Activated CD4-positive, alpha-beta T cell treated with anti-CD3 and anti-CD28 coated beads, Interleukin-2, amount 10 ng/mL, durations not matched to agents 7 days and 5 days (primary cell): ENCODE measurements at regions not wholly inside any gene's neighbourhood (a gene's known extent, or its start where the extent isn't known, plus 50 kb on each side); places are given as distances from the start of the nearest gene placed in this dataset.

Experiments used
- CTCF ChIA-PET: fragments of 350-600 bp; sonication (Branson Sonifier 250); formaldehyde crosslinking; loops from one replicate; lab custom pipeline; 2021; ENCODE audit warnings: antibody characterized with exemption; lab: Charles Lee
- POLR2A ChIA-PET: fragments of 350-600 bp; sonication (Branson Sonifier 250); formaldehyde crosslinking; loops from one replicate; lab custom pipeline; 2021; ENCODE audit warnings: antibody characterized with exemption; lab: Charles Lee
- DNase-seq: peaks from one replicate; pipeline ENCODE4 v3.0.0-alpha.2; 2020
- H3K27ac Mint-ChIP-seq: one replicate; pipeline ENCODE4 v1.8.0; 2021; ENCODE audit warnings: mild to moderate bottlenecking, moderate library complexity, mixed read lengths
- H3K27me3 Mint-ChIP-seq: one replicate; pipeline ENCODE4 v1.8.0; 2021; ENCODE audit warnings: mixed read lengths
- H3K36me3 Mint-ChIP-seq: one replicate; pipeline ENCODE4 v1.8.0; 2021; ENCODE audit warnings: low read depth, mixed read lengths
- H3K4me1 Mint-ChIP-seq: one replicate; pipeline ENCODE4 v1.8.0; 2021; ENCODE audit warnings: mixed read lengths
- H3K4me3 Mint-ChIP-seq: one replicate; pipeline ENCODE4 v1.8.0; 2021; ENCODE audit warnings: mild to moderate bottlenecking, moderate library complexity, mixed read lengths
- H3K9me3 Mint-ChIP-seq: one replicate; pipeline ENCODE4 v1.8.0; 2021; ENCODE audit warnings: mixed read lengths

DNA sequence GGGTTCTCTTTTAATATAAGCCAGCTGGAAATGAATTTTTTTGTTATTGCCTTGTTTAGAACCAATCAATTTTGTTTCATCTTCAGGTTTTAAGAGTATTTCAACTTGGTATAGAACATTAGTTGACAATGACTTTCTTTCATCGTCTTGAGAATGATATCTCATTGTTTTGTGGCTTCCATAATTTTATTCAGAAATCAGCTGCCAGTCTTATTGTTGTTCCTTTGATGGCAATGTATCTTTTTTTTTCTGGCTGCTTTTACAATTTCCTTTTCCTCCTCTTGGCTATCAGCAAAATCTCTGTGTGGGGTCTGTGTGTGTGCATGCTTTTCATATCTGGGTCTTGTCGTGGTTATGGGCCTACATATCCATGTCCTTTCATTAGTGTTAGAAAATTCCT lies 1536.4 kb upstream of the TENM3 start:
- CTCF ChIA-PET: interaction anchor here (0.6 kb wide), 1 partner anchor 1696 kb away, joined by 3 read pairs; no protein-coding TSS in a partner anchor
- H3K27me3 Mint-ChIP-seq: no peaks in the 10 kb centered on the region
- no peaks in the 10 kb centered on the region for H3K36me3 Mint-ChIP-seq
- H3K4me1 Mint-ChIP-seq: no peaks in the 10 kb centered on the region
- H3K27ac Mint-ChIP-seq: no peak overlapping the region
- POLR2A ChIA-PET: no interaction called here
- H3K4me3 Mint-ChIP-seq: no peak overlapping the region
- no peak for DNase-seq
- H3K9me3 Mint-ChIP-seq: peaks cover 11% of the 10 kb centered on the region

DNA sequence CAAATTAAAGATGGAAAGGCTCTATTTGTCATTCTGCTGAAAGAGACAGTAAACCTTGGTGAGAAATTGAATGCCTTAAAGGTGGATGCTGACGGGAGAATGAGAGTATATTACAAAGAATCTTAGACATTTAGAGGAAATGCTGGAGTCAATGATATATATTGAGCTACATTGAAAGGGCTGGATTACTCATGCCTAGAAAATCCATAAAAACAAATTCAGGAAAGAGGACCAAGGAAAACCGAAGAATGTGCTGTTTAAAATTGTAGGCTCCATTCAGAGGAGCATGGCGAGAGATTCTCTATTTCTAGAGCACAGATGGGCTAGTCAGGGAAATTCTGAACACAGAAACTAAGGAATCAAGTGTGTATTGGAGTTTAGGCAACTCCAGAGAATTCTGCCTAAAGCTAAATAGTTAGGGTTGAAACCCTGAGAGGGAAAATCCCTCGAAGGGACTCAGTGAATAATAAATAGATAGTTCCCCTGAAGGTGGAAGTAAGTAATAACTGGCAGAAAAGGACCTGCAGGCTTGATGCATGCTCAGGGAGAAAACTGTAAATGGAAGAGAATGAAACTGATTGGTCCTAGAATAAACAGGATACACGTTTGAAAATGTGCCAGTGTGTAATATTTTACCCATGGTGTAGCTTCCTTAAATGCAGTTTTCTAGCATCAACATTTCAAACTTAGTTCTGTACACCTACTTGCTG lies 1532.4 kb upstream of the TENM3 start:
- H3K4me1 Mint-ChIP-seq: no peaks in the 10 kb centered on the region
- H3K36me3 Mint-ChIP-seq: no peaks in the 10 kb centered on the region
- no peak overlapping the region for H3K27ac Mint-ChIP-seq
- H3K9me3 Mint-ChIP-seq: peaks cover 11% of the 10 kb centered on the region
- ChIA-PET POLR2A (no interaction called here), CTCF (no interaction called here)
- no peak for DNase-seq
- no peak overlapping the region for H3K4me3 Mint-ChIP-seq
- no peaks in the 10 kb centered on the region for H3K27me3 Mint-ChIP-seq

DNA sequence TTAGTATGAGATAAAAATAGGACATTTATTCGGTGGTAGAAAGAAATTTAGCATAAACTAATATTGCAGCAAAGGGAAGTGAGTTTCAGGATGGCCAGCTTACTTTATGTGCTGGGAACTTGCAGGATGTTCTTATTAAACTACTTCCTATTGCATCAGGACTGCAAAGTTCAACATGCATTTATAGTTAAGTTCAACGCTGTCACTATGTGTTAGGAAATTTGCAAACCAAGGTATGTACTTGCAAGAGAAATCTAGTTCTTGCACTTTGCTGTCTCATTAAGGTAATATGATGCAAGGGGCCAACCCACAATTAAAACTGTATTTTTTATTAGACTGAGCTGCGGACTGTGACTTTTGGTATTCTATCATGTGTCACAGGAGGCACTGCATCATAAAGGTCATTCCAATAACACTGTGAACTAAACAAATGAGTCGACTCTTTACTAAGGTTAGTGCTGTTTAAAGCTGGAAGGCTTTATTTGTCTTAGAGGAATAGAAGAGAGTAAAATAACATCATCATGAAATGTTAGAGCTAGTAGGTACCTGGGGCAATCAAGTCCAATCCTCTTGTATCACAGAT lies 1525.7 kb upstream of the TENM3 start:
- Mint-ChIP-seq H3K27ac (no peak overlapping the region), H3K4me1 (no peaks in the 10 kb centered on the region), H3K36me3 (no peaks in the 10 kb centered on the region), H3K4me3 (no peak overlapping the region), H3K9me3 (peaks cover 4% of the 10 kb centered on the region), H3K27me3 (no peaks in the 10 kb centered on the region)
- ChIA-PET CTCF (no interaction called here), POLR2A (no interaction called here)
- DNase-seq: no peak

DNA sequence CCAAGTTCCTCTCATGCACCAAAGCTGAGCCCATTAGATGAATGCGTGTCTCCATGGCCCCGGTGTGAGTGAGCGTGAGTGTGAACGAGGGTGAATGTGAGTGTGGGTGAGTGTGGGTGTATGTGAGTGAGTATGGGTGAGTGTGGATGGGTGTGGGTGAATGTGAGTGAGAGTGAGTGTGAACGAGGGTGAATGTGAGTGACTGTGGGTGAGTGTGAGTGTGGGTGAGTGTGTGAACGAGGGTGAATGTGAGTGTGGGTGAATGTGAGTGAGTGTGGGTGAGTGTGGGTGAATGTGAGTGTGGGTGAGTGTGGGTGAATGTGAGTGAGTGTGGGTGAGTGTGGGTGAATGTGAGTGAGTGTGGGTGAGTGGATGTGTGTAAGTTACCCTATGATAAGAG lies 1521.8 kb upstream of the TENM3 start:
- H3K27ac Mint-ChIP-seq: no peak overlapping the region
- no peaks in the 10 kb centered on the region for H3K27me3 Mint-ChIP-seq
- H3K36me3 Mint-ChIP-seq: no peaks in the 10 kb centered on the region
- CTCF ChIA-PET: no interaction called here
- H3K4me1 Mint-ChIP-seq: no peaks in the 10 kb centered on the region
- H3K4me3 Mint-ChIP-seq: no peak overlapping the region
- no peak for DNase-seq
- peaks cover 6% of the 10 kb centered on the region for H3K9me3 Mint-ChIP-seq
- POLR2A ChIA-PET: no interaction called here

DNA sequence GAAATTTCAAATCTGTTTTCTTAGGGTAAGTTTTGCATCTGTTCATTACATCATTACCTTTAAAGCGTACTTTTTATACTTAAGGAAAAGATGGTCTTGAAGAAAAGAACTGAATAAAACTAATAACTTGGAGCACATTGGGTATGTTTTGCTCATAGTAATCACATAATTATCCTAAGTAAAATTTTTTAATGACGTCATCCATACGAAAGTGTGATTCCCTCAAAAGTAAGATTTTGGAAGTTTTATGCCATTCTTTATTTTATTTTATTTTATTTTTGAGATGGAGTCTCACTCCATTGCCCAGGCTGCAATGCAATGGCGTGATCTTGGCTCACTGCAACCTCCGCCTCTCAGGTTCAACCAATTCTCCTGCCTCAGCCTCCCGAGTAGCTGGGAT lies 1516.6 kb upstream of the TENM3 start:
- H3K27me3 Mint-ChIP-seq: no peaks in the 10 kb centered on the region
- ChIA-PET POLR2A (no interaction called here), CTCF (no interaction called here)
- H3K4me3 Mint-ChIP-seq: no peak overlapping the region
- H3K36me3 Mint-ChIP-seq: no peaks in the 10 kb centered on the region
- no peaks in the 10 kb centered on the region for H3K4me1 Mint-ChIP-seq
- no peak overlapping the region for H3K27ac Mint-ChIP-seq
- DNase-seq: no peak
- peaks cover 4% of the 10 kb centered on the region for H3K9me3 Mint-ChIP-seq

DNA sequence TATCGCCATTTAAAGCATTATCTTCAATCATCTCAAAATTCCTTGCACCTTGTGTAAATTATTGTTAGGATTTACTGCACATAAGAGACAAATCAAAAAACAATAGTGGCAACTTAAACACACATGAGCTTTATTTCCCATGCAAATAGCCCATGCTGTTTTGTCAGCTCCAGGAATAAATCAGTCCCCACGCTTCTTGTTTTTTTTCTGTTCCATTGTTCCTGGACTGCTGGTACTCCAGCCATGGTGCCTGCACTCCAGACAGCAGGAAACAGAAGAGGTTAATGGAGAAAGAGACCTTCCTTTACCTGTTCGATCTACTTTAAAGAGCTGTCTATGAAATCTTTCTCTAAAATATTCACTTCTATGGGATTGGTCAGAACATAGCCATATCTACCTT lies 1515.7 kb upstream of the TENM3 start:
- peaks cover 4% of the 10 kb centered on the region for H3K9me3 Mint-ChIP-seq
- no peaks in the 10 kb centered on the region for H3K4me1 Mint-ChIP-seq
- DNase-seq: no peak
- H3K27ac Mint-ChIP-seq: no peak overlapping the region
- ChIA-PET CTCF (interaction anchor here (0.6 kb wide), 1 partner anchor 13 kb away, joined by 3 read pairs; no protein-coding TSS in a partner anchor), POLR2A (no interaction called here)
- H3K36me3 Mint-ChIP-seq: no peaks in the 10 kb centered on the region
- no peak overlapping the region for H3K4me3 Mint-ChIP-seq
- no peaks in the 10 kb centered on the region for H3K27me3 Mint-ChIP-seq

DNA sequence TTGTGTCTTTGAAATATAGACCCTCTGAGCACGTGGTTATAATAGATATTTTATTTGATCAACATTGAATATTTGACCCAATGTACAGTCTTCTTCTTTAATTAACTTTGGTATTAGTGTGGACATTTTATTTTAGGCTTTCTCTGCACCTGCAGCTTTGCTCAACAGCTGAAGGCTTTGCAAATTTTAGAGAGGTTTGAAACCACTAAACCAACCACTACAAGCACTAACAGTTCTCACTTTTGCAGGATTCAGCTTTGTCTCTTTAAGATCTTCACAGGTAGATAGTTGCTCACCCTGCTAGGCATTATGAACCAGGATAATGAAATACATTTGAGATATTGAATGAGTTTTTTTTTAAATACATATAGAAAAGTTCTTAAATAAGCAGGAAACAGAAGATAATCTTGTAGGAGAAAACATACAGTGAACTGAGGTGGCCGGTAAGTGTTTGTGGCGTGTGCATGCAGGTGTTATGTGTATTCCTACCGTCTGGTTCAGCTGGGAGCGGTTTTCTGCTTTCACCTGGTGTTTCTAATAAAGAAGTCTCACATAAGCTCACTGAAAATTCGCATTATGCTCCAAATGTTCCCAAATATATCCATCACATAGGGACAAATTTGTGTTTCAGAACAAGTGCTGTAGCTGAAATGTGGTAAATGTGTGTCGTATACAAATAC lies 1508.3 kb upstream of the TENM3 start:
- no peaks in the 10 kb centered on the region for H3K4me1 Mint-ChIP-seq
- CTCF ChIA-PET: no interaction called here
- no peak overlapping the region for H3K27ac Mint-ChIP-seq
- H3K27me3 Mint-ChIP-seq: no peaks in the 10 kb centered on the region
- POLR2A ChIA-PET: no interaction called here
- H3K9me3 Mint-ChIP-seq: no peaks in the 10 kb centered on the region
- no peak for DNase-seq
- H3K4me3 Mint-ChIP-seq: no peak overlapping the region
- no peaks in the 10 kb centered on the region for H3K36me3 Mint-ChIP-seq

DNA sequence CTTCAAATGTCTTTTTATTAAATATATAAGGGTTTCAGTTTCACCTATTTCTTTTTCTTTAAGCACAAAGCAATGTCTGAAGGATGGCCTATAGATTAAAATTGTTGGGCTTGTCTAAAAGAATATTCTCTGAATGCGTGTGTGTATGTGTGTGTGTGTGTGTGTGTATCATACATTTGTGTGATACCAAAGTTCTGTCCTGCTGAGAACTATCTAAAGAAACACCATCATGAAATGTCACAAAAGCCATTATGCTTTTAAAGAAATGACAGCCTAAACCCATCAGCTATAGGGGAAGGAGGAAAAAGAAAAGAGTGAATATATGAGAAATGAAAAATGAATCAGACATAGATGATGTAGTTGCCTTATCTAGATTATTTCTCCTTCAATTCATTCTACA lies 1501.5 kb upstream of the TENM3 start:
- no peak overlapping the region for H3K4me3 Mint-ChIP-seq
- no peaks in the 10 kb centered on the region for H3K9me3 Mint-ChIP-seq
- no peaks in the 10 kb centered on the region for H3K27me3 Mint-ChIP-seq
- H3K27ac Mint-ChIP-seq: no peak overlapping the region
- no peak for DNase-seq
- H3K4me1 Mint-ChIP-seq: no peaks in the 10 kb centered on the region
- POLR2A ChIA-PET: no interaction called here
- CTCF ChIA-PET: no interaction called here
- no peaks in the 10 kb centered on the region for H3K36me3 Mint-ChIP-seq

DNA sequence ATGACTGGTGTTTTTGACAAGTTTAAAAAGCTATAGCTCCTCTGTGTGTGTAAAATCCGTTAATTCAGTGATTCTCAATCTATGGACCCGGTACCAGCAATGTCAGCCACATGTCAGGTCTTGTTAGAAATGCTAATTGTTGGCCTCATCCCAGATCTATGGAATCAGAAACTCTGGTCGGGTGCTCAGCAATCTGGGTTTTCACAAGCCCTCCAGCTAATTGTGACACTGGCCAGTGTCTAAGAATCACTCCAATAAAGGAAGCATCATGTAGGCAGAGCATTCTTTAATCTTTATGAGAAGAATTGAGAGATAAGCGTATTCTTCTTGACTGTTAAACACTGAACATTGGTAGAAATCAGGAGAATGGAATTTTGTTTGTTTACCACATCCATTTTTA lies 1498.2 kb upstream of the TENM3 start:
- no peaks in the 10 kb centered on the region for H3K9me3 Mint-ChIP-seq
- no peaks in the 10 kb centered on the region for H3K27me3 Mint-ChIP-seq
- no peak overlapping the region for H3K27ac Mint-ChIP-seq
- CTCF ChIA-PET: no interaction called here
- DNase-seq: no peak
- POLR2A ChIA-PET: no interaction called here
- H3K36me3 Mint-ChIP-seq: no peaks in the 10 kb centered on the region
- H3K4me1 Mint-ChIP-seq: no peaks in the 10 kb centered on the region
- H3K4me3 Mint-ChIP-seq: no peak overlapping the region

DNA sequence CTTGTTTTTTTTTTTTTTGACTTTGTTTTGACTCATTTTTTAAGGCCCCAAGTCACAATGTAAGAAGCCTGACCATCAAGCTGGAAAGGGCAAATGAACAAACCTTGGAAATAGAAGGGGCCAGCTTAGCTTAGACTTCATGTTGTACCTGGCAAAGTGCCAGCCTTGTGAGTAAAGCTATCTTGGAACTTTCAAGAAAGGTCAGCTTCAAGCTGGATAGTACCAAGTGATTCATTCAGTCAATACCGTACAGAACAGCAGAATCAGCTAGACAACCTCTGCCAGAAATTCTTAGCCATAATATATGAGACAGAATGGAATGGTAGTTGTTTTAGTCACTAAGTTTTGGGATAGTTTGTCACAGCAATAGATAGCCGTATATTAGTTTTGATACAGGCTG lies 1492.2 kb upstream of the TENM3 start:
- POLR2A ChIA-PET: no interaction called here
- H3K4me3 Mint-ChIP-seq: no peak overlapping the region
- no peaks in the 10 kb centered on the region for H3K36me3 Mint-ChIP-seq
- H3K4me1 Mint-ChIP-seq: no peaks in the 10 kb centered on the region
- H3K9me3 Mint-ChIP-seq: peaks cover 7% of the 10 kb centered on the region
- H3K27ac Mint-ChIP-seq: no peak overlapping the region
- CTCF ChIA-PET: no interaction called here
- DNase-seq: no peak
- no peaks in the 10 kb centered on the region for H3K27me3 Mint-ChIP-seq

DNA sequence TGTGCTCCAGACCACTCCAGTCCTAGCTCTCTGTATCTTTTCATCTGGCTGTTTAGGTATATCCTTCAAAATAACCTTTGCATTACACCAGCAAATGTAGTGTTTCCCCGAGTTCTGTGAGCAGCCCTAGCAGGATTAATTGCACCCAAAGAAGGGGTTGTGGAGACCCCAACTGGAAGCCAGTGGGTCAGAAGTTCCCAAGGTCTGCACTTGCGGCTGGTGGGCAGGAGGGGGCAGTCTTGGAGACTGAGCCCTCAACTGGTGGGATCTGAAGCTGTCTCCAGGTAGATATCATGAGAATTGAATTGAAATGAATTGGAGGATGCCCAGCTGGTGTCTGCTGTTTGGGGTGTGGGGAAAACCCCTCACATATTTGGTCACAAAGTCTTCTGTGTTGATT lies 1485.3 kb upstream of the TENM3 start:
- H3K36me3 Mint-ChIP-seq: no peaks in the 10 kb centered on the region
- CTCF ChIA-PET: no interaction called here
- H3K27ac Mint-ChIP-seq: no peak overlapping the region
- POLR2A ChIA-PET: no interaction called here
- peaks cover 5% of the 10 kb centered on the region for H3K9me3 Mint-ChIP-seq
- H3K4me3 Mint-ChIP-seq: no peak overlapping the region
- H3K4me1 Mint-ChIP-seq: no peaks in the 10 kb centered on the region
- DNase-seq: no peak
- no peaks in the 10 kb centered on the region for H3K27me3 Mint-ChIP-seq

DNA sequence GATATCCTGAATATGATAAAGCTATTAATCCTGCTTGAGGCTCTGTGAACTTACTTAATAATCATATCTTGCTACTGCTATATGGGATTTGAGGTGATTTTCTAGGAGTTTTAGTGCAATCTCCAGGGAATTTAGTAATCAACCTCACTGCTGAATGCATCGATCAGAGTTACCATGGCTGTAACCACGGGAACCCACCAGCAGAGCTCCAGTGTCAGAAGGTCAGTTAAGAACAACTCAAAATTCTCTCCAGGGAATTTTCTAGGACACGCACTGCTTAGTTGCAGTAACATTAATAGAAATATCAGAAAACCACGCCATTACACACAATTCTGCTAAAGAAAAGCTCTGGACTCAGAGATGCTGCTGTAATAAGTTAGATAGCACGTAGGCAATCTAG lies 1477.2 kb upstream of the TENM3 start:
- Mint-ChIP-seq H3K4me1 (no peaks in the 10 kb centered on the region), H3K27ac (no peak overlapping the region), H3K9me3 (no peaks in the 10 kb centered on the region), H3K4me3 (no peak overlapping the region), H3K27me3 (no peaks in the 10 kb centered on the region), H3K36me3 (no peaks in the 10 kb centered on the region)
- ChIA-PET CTCF (no interaction called here), POLR2A (no interaction called here)
- DNase-seq: no peak

DNA sequence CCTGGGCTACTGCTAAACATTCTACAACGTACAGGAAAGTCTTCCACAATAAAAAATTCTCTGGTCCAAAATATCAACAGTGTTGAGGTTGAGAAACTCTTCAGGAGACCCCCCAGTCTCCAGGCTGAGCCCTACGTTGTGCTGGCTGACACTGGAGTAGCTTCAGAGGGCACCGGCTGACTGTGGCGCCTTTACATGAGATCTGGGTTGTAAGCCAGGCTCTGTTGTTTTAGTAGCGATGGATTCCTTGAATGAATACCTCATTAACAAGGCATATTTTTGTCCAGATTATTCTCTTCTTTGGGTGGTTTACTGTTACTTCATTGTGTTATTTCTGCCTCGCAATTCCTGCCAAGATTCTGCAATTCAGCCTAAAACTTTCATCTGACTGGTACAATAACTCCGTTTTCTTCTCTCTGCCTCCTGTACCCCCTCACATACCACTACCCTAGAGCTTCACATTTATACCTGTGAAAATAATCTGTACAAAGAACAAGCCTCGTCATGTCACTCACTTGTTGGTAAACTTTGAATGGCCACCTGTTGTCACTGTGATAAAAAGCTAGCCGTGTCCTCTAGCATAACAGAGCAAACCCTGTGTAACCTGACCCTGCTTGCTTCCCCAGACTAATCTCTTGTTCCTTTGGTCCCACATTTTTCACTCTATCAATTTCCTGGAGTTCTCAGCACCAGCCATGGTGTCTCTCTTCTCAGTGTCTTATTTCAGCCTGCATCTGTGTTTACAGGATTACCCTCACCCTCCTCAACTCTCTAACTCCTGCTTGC lies 1476.1 kb upstream of the TENM3 start:
- POLR2A ChIA-PET: no interaction called here
- no peaks in the 10 kb centered on the region for H3K36me3 Mint-ChIP-seq

More for the DNA sequence above, 1476.1 kb upstream of the TENM3 start:
- CTCF ChIA-PET: no interaction called here
- Mint-ChIP-seq H3K27ac (no peak overlapping the region), H3K4me1 (no peaks in the 10 kb centered on the region), H3K9me3 (no peaks in the 10 kb centered on the region), H3K4me3 (no peak overlapping the region), H3K27me3 (no peaks in the 10 kb centered on the region)
- DNase-seq: no peak
